Activated CD8-positive, alpha-beta T cell treated with anti-CD3 and anti-CD28 coated beads, Interleukin-2, amount 10 ng/mL, durations not matched to agents 7 days and 5 days (primary cell): ENCODE measurements at regions not wholly inside any gene's neighbourhood (a gene's known extent, or its start where the extent isn't known, plus 50 kb on each side); places are given as distances from the start of the nearest gene placed in this dataset.
"Not testable (repeated sequence)": the region's sequence is repeated elsewhere in the genome, so short reads cannot be mapped to it uniquely, and the experiment has no call there.

Source experiments
- ATAC-seq: fragments of 150-1000 bp; cut with Tn5 transposase; one replicate; pipeline ENCODE4 v1.10.0; 2021; ENCODE audit warnings: moderate library complexity
- CTCF ChIA-PET: fragments of 350-600 bp; sonication (Branson Sonifier 250); formaldehyde crosslinking; loops from one replicate; lab custom pipeline; 2021; ENCODE audit warnings: antibody characterized with exemption; lab: Charles Lee
- POLR2A ChIA-PET: fragments of 350-600 bp; sonication (Branson Sonifier 250); formaldehyde crosslinking; loops from one replicate; lab custom pipeline; 2021; ENCODE audit warnings: antibody characterized with exemption; lab: Charles Lee
- DNase-seq: peaks from one replicate; pipeline ENCODE4 v3.0.0-alpha.2; 2020
- H3K27ac Mint-ChIP-seq: one replicate; pipeline ENCODE4 v1.8.0; 2021; ENCODE audit warnings: mild to moderate bottlenecking, mixed read lengths
- H3K27me3 Mint-ChIP-seq: one replicate; pipeline ENCODE4 v1.8.0; 2021; ENCODE audit warnings: low read depth, mixed read lengths
- H3K36me3 Mint-ChIP-seq: one replicate; pipeline ENCODE4 v1.8.0; 2021; ENCODE audit warnings: low read depth, mixed read lengths
- H3K4me1 Mint-ChIP-seq: one replicate; pipeline ENCODE4 v1.8.0; 2021; ENCODE audit warnings: low read depth, mixed read lengths
- H3K4me3 Mint-ChIP-seq: one replicate; pipeline ENCODE4 v1.8.0; 2021; ENCODE audit warnings: mild to moderate bottlenecking, mixed read lengths
- H3K9me3 Mint-ChIP-seq: one replicate; pipeline ENCODE4 v1.8.0; 2022; ENCODE audit warnings: mixed read lengths; ENCODE audit not compliant: insufficient read depth

- POLR2A ChIA-PET, H3K27ac Mint-ChIP-seq, H3K9me3 Mint-ChIP-seq, H3K36me3 Mint-ChIP-seq, H3K4me1 Mint-ChIP-seq, CTCF ChIA-PET, DNase-seq, H3K27me3 Mint-ChIP-seq, ATAC-seq, H3K4me3 Mint-ChIP-seq: not testable (repeated sequence)
These were observed 75.9 kb downstream of the OR4F16 start for GRCh38 chr1:610538-610937.

- H3K4me1 Mint-ChIP-seq, H3K4me3 Mint-ChIP-seq, DNase-seq, H3K36me3 Mint-ChIP-seq, H3K27me3 Mint-ChIP-seq, H3K27ac Mint-ChIP-seq, H3K9me3 Mint-ChIP-seq, CTCF ChIA-PET, POLR2A ChIA-PET, ATAC-seq: not testable (repeated sequence)
These were observed 77.3 kb downstream of the OR4F16 start for GRCh38 chr1:609161-609560.

GRCh38 chr1:605279-605678, 81.2 kb downstream of the OR4F16 start:
- H3K4me1 Mint-ChIP-seq, H3K27me3 Mint-ChIP-seq, H3K36me3 Mint-ChIP-seq, POLR2A ChIA-PET, CTCF ChIA-PET, H3K9me3 Mint-ChIP-seq, ATAC-seq: not testable (repeated sequence)
- DNase-seq, result peak; percentile 63
- H3K27ac Mint-ChIP-seq, result peak overlapping the region; percentile 5
- peak overlapping the region; percentile 48 for H3K4me3 Mint-ChIP-seq

- H3K36me3 Mint-ChIP-seq, POLR2A ChIA-PET, H3K27ac Mint-ChIP-seq: not testable (repeated sequence)
These were observed 98.2 kb downstream of the OR4F16 start for GRCh38 chr1:588211-588610.

GRCh38 chr1:585992-586391, 100.5 kb downstream of the OR4F16 start:
- DNase-seq, result peak; percentile 76
- H3K27ac Mint-ChIP-seq, H3K4me1 Mint-ChIP-seq, ATAC-seq, H3K4me3 Mint-ChIP-seq, POLR2A ChIA-PET, H3K27me3 Mint-ChIP-seq, CTCF ChIA-PET, H3K36me3 Mint-ChIP-seq, H3K9me3 Mint-ChIP-seq: not testable (repeated sequence)

More at GRCh38 chr1:588211-588610, 98.2 kb downstream of the OR4F16 start:
- ATAC-seq, CTCF ChIA-PET, DNase-seq, H3K4me1 Mint-ChIP-seq, H3K9me3 Mint-ChIP-seq, H3K27me3 Mint-ChIP-seq, H3K4me3 Mint-ChIP-seq: not testable (repeated sequence)
